HAP-1 (cell line): ENCODE measurements at regions not wholly inside any gene's neighbourhood (a gene's known extent, or its start where the extent isn't known, plus 50 kb on each side); places are given as distances from the start of the nearest gene placed in this dataset.
A peak's percentile ranks its signal among the peaks of the same experiment; 100 is the strongest.
"Not testable (repeated sequence)": the region's sequence is repeated elsewhere in the genome, so short reads cannot be mapped to it uniquely, and the experiment has no call there.

Source experiments
- DNase-seq, 2 experiments: peaks; one replicate each; pipeline ENCODE4 v3.0.0-alpha.2; 2016 to 2020; ENCODE audit warnings: low spot score in 2 of 2
- H3K27me3 ChIP-seq: fragments of 250-450 bp; sonication (Bioruptor Pico); 2 replicates; pipeline ENCODE4 v1.5.1; 2020; ENCODE audit warnings: low read depth, mild to moderate bottlenecking, moderate library complexity
- H3K36me3 ChIP-seq: fragments of 250-450 bp; sonication (Bioruptor Pico); replicated peaks from 2 replicates; pipeline ENCODE4 v1.5.1; 2020; ENCODE audit warnings: mild to moderate bottlenecking
- H3K4me1 ChIP-seq: fragments of 250-450 bp; sonication (Bioruptor Pico); 2 replicates; pipeline ENCODE4 v1.5.1; 2020; ENCODE audit warnings: mild to moderate bottlenecking
- H3K4me3 ChIP-seq: fragments of 250-450 bp; sonication (Bioruptor Pico); 2 replicates; pipeline ENCODE4 v1.5.1; 2020; ENCODE audit warnings: mild to moderate bottlenecking, moderate library complexity
- H3K9me3 ChIP-seq: fragments of 250-450 bp; sonication (Bioruptor Pico); 2 replicates; pipeline ENCODE4 v1.5.1; 2020; ENCODE audit warnings: mild to moderate bottlenecking, moderate library complexity
- in situ Hi-C: fragments of 300-500 bp; cut with MboI; formaldehyde crosslinking; loops from 3 replicates; pipeline ENCODE4 v1.14.3; 2020; ENCODE audit warnings: low sequenced_read_pairs, inconsistent platforms, mixed read lengths

DNA sequence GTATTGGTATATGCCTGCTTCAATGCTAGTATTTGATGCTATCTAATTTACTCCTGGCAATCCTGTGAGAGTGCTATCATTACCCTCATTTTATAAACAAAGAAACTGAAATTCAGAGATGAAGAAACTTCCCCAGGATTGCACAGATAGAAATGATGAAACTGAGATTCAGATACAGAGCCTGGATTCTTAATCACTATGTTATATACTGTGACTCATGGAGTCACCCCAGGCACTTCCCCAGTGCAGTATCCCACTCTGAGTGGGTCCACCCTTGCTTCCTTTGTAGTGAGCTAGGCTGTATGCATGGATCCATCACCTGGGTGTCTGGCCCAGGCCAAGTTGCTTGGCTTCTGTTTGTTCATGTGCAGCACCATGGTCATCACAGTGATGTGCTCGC lies 133.9 kb downstream of the TRIM43 start:
- H3K4me3 ChIP-seq, in situ Hi-C loops, H3K9me3 ChIP-seq, H3K4me1 ChIP-seq, H3K27me3 ChIP-seq, DNase-seq, H3K36me3 ChIP-seq: not testable (repeated sequence)

DNA sequence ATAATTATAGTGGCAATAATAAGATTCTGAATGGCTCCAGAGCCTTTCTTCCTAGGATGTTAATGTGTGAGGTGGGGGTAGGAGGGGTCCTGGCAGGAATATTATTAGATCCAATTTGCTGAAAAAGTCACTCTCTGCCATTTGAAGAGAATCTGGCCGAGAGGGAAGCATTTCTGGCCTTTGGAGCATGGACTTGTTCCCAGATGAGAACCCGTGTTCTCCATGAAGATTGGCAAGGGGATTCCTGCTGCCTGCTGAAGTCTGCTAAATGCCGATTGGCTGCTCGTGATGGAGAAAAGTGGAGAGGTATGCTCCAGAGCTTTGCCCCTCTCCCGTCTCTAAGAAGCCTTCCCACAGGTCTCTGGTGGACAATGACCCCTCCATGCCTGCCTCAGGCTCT lies 135.6 kb downstream of the TRIM43 start:
- H3K4me1 ChIP-seq, H3K27me3 ChIP-seq, H3K9me3 ChIP-seq, in situ Hi-C loops, H3K4me3 ChIP-seq, DNase-seq, H3K36me3 ChIP-seq: not testable (repeated sequence)

DNA sequence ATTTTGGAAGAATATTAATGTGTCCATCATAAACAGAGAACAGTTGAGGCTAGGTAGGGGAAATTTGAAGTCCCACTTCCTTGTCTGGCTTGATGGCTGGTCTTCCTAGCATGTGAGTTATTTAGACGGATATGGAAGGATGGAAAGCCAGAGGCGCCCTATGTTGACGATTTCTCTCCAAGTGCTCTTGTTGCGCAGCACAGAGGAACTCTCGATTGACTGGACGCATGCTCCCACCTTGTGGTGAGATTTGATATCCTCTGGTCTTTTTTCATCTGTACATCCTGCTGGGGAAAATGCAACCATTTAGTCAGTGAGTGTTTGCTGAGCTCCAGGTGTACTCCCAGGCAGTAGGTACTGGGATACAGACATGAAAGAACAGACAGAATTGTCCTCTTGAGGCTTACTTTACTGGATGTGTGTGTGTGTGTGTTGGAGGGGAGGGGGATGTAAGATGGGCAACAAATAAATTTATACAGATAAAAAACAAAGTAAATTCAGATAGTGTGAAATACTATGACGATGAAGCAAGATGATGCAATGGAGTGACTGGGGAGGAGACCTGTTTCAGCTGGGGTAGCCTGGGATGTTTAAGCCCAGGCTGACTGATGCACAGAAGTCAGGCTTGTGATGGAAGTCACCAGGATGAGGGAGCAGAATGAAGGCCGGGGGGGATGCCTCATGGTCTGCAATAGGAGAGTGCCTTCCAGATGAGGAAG lies 137.2 kb downstream of the TRIM43 start:
- no peaks in the 10 kb centered on the region for H3K4me1 ChIP-seq
- no peaks in the 10 kb centered on the region for H3K36me3 ChIP-seq
- H3K27me3 ChIP-seq, result no peaks in the 10 kb centered on the region
- peak; percentile 59 to 61 for DNase-seq
- H3K4me3 ChIP-seq, result no peak overlapping the region
- no peaks in the 10 kb centered on the region; the same call in 1 of the 2 replicates for H3K9me3 ChIP-seq
- in situ Hi-C loops, result no loop called here

DNA sequence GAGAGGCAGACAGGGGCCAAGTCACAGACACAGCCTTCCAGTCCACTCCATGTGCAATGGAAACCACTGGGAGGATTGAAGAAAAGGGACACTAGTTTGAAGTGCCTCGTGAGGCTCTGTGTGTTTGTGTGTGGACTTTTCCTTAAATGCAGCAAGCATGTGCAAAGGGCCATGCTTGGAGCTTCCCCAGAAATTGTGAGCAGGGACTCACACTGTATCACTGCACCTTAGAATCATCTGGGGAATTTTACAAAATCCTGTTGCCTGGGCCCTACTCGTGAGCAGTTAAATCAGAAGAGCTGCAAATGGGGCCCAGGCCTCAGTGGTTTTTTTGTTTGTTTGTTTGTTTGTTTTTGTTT lies 137.8 kb downstream of the TRIM43 start:
- Histone ChIP-seq H3K4me1 (no peaks in the 10 kb centered on the region), H3K36me3 (no peaks in the 10 kb centered on the region), H3K27me3 (no peaks in the 10 kb centered on the region), H3K4me3 (no peak overlapping the region), H3K9me3 (no peaks in the 10 kb centered on the region; the same call in 1 of the 2 replicates)
- no peak for DNase-seq
- in situ Hi-C loops, result no loop called here

DNA sequence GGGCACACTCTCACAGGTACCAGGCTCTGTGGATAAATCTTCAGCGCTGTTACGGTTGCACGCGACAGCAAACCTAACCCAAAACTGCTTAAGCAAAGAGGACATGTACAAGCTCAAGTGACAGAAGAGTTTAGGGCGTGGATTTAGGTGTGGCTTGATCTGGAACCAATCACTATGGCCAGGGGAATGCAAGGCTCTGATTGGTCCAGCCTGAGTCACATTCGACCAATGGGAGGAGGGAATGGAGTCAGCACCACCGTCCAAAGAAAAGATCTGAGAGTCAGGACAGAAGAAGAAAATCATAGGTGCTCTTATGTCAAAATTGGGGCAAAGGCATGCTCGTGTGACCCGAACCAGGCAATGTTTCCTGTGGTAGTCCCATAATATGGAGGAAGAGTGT lies 139.0 kb downstream of the TRIM43 start:
- Histone ChIP-seq H3K4me3 (no peak overlapping the region), H3K36me3 (no peaks in the 10 kb centered on the region), H3K4me1 (no peaks in the 10 kb centered on the region), H3K9me3 (no peaks in the 10 kb centered on the region; the same call in 1 of the 2 replicates), H3K27me3 (no peaks in the 10 kb centered on the region)
- in situ Hi-C loops, result no loop called here
- no peak for DNase-seq

DNA sequence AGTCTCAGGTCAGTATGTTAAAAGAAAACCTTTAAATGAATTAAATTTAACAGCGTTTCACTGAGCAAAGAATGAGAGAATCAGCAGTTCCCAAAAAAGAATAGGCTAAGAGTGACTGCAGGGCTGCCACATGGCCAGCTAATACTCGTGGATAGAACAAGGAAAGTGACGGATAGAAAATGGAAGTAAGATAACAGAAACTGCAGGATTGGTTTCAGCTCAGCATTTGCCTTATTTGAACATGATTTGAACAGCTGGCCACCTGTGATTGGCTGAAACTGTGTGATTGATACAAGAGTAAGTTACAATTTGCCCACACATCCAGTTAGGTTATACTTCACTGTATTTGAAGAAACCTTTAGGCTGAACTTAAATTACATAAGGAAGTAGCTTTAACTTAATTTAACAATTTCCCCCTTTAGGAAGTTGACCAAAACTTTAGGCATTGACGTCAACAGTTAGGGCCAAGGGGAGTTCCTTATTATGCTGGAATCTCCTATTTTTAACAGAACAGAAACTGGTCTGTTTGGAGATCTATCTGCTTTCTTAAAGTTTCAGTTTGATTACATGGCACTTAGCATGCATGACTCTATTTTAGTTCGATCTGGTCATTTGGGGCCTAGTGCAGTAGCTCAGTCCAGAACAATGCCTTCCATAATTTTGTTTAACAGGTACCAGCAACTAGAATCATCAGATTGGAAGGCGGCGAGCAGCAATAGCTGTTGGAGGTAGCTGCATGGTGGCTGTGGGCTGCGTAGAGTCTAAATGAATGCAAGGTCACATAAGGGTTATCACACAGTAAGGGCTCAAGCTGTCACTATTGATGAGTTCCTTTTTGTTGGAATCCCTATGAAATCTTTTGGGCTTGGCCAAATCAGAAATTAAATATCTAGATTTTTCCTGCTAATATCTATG lies 143.4 kb downstream of the TRIM43 start:
- Histone ChIP-seq H3K4me3 (no peak overlapping the region), H3K4me1 (no peaks in the 10 kb centered on the region), H3K27me3 (peaks cover 2% of the 10 kb centered on the region; the same call in 1 of the 2 replicates), H3K36me3 (no peaks in the 10 kb centered on the region), H3K9me3 (no peaks in the 10 kb centered on the region; the same call in 1 of the 2 replicates)
- no peak for DNase-seq
- in situ Hi-C loops, result no loop called here

DNA sequence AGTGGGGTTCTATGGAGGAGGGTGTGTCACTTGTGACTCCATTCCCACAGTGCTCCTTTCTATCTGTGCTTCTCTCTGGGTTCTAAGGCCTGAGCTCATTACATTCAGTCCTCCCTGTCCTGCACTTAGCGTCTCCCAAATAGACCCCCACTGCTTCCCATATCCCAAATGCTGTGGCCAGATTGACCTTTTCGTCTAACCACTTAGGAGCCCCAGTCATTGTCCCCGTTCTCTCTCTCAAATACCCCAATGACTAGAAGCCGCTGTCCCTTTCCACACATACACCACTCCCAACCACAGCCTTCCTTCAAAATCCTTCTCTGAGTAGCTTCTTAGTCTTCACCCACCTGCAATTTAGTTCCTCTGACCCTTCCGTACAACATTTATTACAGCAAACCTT lies 146.5 kb downstream of the TRIM43 start:
- H3K27me3 ChIP-seq, result peaks cover 2% of the 10 kb centered on the region; the same call in 1 of the 2 replicates
- in situ Hi-C loops, result no loop called here
- no peak overlapping the region for H3K4me3 ChIP-seq
- no peaks in the 10 kb centered on the region for H3K9me3 ChIP-seq
- H3K4me1 ChIP-seq, result no peaks in the 10 kb centered on the region
- DNase-seq, result no peak
- no peaks in the 10 kb centered on the region for H3K36me3 ChIP-seq

DNA sequence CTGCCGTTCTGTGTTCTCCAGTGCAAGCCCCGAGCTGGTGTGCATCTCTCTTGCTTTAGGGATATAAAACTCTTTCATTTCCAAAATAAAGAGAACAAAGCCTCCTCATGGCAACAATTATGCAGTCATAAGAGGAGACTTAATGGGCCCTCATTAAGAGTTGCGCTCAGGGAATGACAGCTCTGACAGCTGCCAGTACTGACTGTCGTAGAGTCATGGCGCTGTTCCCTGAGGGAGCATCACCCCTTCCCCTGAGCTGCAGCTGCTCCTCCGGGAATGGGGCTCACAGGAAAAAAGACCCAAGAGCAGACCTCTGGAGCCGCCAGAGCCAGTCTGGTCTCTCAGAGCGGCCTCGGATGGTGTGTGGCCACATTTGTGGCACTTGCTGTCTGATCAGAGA lies 160.3 kb downstream of the TRIM43 start:
- H3K27me3 ChIP-seq, H3K4me3 ChIP-seq, H3K4me1 ChIP-seq, DNase-seq, H3K36me3 ChIP-seq, H3K9me3 ChIP-seq, in situ Hi-C loops: not testable (repeated sequence)

DNA sequence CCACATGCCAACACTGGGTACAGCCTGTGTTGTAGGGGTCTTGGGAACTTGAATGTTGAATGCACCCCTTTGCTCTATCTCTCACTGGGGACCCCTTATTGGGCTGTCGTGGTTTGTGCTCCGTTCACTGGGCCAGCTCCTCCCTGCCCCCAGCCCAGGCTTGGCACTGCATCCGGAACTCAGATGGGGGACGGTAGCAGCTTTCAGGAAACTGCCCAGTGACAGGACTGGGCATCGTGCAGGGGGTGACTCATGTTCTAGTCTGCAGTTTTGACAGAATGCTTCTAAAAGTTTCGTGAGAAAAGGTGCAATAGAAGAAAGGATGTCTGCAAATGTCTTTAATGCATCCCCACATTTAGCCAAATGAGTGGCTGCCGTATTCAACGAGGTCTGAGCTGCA lies 162.0 kb downstream of the TRIM43 start:
- in situ Hi-C loops, DNase-seq, H3K4me3 ChIP-seq: not testable (repeated sequence)

DNA sequence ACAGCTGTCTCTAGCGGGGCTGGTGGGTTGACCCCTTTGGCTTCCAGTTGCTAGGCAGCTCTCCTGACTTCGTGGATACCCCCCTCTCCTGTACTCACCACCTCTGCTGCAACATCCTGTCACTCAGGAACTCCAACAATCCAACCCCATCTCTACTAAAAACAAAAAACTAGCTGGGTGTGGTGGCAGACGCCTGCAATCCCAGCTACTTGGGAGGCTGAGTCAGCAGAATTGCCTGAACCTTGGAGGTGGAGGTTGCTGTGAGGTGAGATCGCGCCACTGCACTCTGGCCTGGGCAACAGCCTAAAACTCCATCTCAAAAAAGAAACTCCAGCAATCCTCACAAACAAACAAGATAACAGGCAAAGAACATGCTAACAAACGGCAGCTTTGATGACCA lies 162.4 kb downstream of the TRIM43 start:
- H3K9me3 ChIP-seq, in situ Hi-C loops, H3K36me3 ChIP-seq, H3K27me3 ChIP-seq, H3K4me3 ChIP-seq, H3K4me1 ChIP-seq, DNase-seq: not testable (repeated sequence)

More for the DNA sequence above, 162.0 kb downstream of the TRIM43 start:
- H3K36me3 ChIP-seq, H3K27me3 ChIP-seq, H3K4me1 ChIP-seq, H3K9me3 ChIP-seq: not testable (repeated sequence)

DNA sequence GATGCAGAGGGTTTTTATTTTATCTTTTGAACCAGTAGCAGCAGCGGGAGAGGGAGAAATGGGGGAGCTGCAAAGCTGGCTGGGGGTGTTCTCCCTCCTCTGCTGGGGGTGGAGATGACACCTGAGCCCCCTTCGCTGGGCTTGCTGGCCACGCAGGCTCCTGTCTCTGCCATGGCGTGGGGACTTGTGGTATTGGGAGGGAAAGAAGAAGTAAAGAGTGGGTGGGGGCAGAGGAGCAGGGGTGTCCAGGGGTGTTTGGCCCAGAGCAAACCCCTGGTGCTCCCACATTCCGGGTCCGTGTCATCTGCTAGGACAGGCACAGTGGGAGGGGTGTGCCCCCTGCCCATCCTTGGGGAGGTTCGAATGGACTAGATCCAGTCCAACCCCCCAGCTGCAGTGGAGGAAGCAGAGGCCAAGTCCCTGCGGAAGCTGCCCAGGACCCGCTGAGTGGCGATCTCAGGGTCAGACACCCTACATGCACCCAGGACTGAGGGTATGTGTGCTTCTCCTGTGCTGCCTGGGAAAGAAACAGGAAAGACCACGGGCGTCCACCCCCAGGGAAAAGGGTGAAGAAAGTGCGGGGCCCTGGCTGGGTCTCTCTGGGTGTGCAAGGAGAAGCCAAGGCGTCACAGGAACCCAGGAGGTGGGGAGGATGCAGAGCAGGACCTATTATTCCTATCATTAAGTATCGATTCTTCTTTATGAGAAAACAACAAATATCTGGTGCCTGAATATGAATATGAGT lies 163.2 kb downstream of the TRIM43 start:
- H3K36me3 ChIP-seq, H3K4me1 ChIP-seq, DNase-seq, H3K9me3 ChIP-seq, H3K27me3 ChIP-seq, in situ Hi-C loops, H3K4me3 ChIP-seq: not testable (repeated sequence)

DNA sequence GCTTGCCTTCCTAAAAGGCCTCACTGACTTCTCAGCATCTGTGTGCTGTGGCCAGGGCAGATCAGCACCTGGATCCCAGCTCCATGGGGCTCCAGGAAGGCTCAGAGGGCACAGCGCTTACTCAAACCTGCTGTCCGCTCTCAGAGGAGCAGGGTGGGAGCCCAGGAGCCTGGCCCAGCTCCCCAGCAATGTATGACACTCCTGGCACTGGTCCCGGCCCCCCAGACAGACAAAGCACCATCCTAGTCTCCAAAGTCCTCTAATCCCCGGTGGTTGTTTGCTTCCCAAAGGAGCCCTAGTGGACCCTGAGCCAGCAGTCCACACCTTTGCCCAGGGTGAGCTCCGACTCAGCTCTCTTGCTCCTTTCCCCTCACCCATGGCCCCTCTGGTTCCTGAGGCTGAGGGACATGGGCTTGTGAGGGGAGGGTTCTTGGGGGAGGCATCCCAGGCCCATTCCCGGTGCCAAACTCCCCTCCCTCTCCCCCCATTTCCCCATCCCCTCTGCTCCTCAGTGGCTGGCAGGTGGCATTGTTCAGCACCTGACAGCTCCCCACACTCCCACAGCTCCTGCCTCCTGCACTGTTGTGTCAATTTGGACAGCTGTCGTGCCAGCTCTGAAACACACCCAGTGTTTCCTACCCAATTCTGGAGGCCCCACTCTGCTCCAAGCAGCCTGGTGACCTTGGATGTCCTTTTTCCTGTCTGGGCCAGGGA lies 164.3 kb downstream of the TRIM43 start:
- H3K36me3 ChIP-seq, DNase-seq, H3K27me3 ChIP-seq, H3K9me3 ChIP-seq, H3K4me3 ChIP-seq, in situ Hi-C loops, H3K4me1 ChIP-seq: not testable (repeated sequence)

DNA sequence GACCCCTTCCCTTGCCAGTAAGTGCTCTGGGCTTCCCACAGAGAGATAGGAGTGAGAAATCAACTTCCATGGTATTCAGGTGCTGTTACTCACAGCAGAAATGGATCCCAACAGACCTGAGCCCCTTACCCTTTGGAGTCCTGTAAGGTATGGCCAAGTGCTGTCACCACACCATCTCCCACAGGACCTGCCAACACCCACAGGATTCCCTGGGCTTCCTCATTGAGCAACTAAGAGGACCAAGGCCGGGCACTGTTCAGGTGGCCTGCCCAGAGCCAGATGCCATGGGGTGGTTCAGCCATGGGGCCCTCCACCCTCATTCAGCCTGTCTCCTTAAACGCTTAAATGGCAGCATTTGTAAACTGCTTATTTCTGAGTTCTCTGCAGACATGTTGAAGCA lies 166.2 kb downstream of the TRIM43 start:
- H3K4me3 ChIP-seq, result no peak overlapping the region
- H3K27me3 ChIP-seq, result no peaks in the 10 kb centered on the region
- no peak for DNase-seq
- in situ Hi-C loops, result no loop called here
- no peaks in the 10 kb centered on the region for H3K4me1 ChIP-seq
- no peaks in the 10 kb centered on the region for H3K36me3 ChIP-seq
- no peaks in the 10 kb centered on the region for H3K9me3 ChIP-seq
